Activated B cell treated with CpG ODN at 0.5 μM for 24 hours (primary cell): ENCODE measurements at regions not wholly inside any gene's neighbourhood (a gene's known extent, or its start where the extent isn't known, plus 50 kb on each side); places are given as distances from the start of the nearest gene placed in this dataset.

ENCODE experiments used
- ATAC-seq: fragments of 200-7000 bp; cut with Tn5 transposase; one replicate; pipeline ENCODE4 v1.10.0; 2021; ENCODE audit warnings: low read depth, mild to moderate bottlenecking, moderate library complexity
- CTCF ChIA-PET: fragments of 350-600 bp; sonication (Branson Sonifier 250); formaldehyde crosslinking; loops from one replicate; lab custom pipeline; 2021; ENCODE audit warnings: antibody characterized with exemption; lab: Charles Lee
- POLR2A ChIA-PET: fragments of 350-600 bp; sonication (Branson Sonifier 250); formaldehyde crosslinking; loops from one replicate; lab custom pipeline; 2021; ENCODE audit warnings: antibody characterized with exemption; lab: Charles Lee
- DNase-seq: peaks from one replicate; pipeline ENCODE4 v3.0.0; 2022
- H3K27ac Mint-ChIP-seq: one replicate; pipeline ENCODE4 v1.8.0; 2020; ENCODE audit warnings: mixed read lengths
- H3K27me3 Mint-ChIP-seq: one replicate; pipeline ENCODE4 v1.8.0; 2021; ENCODE audit warnings: mixed read lengths
- H3K36me3 Mint-ChIP-seq: one replicate; pipeline ENCODE4 v1.8.0; 2021; ENCODE audit warnings: low read depth, mixed read lengths
- H3K4me1 Mint-ChIP-seq: one replicate; pipeline ENCODE4 v1.8.0; 2021; ENCODE audit warnings: mixed read lengths
- H3K4me3 Mint-ChIP-seq: one replicate; pipeline ENCODE4 v1.8.0; 2020; ENCODE audit warnings: mild to moderate bottlenecking, mixed read lengths
- H3K9me3 Mint-ChIP-seq: one replicate; pipeline ENCODE4 v1.8.0; 2020; ENCODE audit warnings: mixed read lengths
- CTCF ChIP-seq: fragments of 200-600 bp; IDR thresholded peaks from one replicate; pipeline ENCODE4 v1.8.0; 2022; ENCODE audit warnings: antibody characterized with exemption, mild to moderate bottlenecking
- intact Hi-C: fragments of 100-400 bp; cut with micrococcal nuclease; formaldehyde crosslinking; loops from one replicate; pipeline ENCODE4 v1.15.1; 2024

- intact Hi-C loops = no loop called here
- POLR2A ChIA-PET = no interaction called here
- Mint-ChIP-seq H3K4me1 (no peaks in the 10 kb centered on the region), H3K9me3 (no peaks in the 10 kb centered on the region), H3K27ac (no peak overlapping the region), H3K4me3 (no peak overlapping the region), H3K27me3 (no peaks in the 10 kb centered on the region), H3K36me3 (no peaks in the 10 kb centered on the region)
- no peak for DNase-seq
- CTCF ChIA-PET = no interaction called here
- no peak for TF ChIP-seq CTCF
- ATAC-seq = no peak
Observed at GRCh38 chr18:22278798-22279197, 109.4 kb downstream of the GATA6 start.

- Mint-ChIP-seq H3K27ac (no peak overlapping the region), H3K4me3 (no peak overlapping the region), H3K36me3 (no peaks in the 10 kb centered on the region), H3K9me3 (no peaks in the 10 kb centered on the region), H3K4me1 (no peaks in the 10 kb centered on the region), H3K27me3 (no peaks in the 10 kb centered on the region)
- intact Hi-C loops = no loop called here
- DNase-seq (no peak), ATAC-seq (no peak)
- no peak for TF ChIP-seq CTCF
- ChIA-PET CTCF (no interaction called here), POLR2A (no interaction called here)
Observed at GRCh38 chr18:22277758-22278157, 108.4 kb downstream of the GATA6 start.

- Mint-ChIP-seq H3K27me3 (no peaks in the 10 kb centered on the region), H3K36me3 (no peaks in the 10 kb centered on the region), H3K4me1 (no peaks in the 10 kb centered on the region), H3K9me3 (no peaks in the 10 kb centered on the region), H3K4me3 (no peak overlapping the region), H3K27ac (no peak overlapping the region)
- no peak for TF ChIP-seq CTCF
- no peak for DNase-seq
- no peak for ATAC-seq
- ChIA-PET POLR2A (no interaction called here), CTCF (no interaction called here)
- intact Hi-C loops = no loop called here
Observed at GRCh38 chr18:22276334-22276713, 106.9 kb downstream of the GATA6 start.

GRCh38 chr18:22275706-22276333, 106.4 kb downstream of the GATA6 start:
- H3K9me3 Mint-ChIP-seq = no peaks in the 10 kb centered on the region
- CTCF ChIA-PET = no interaction called here
- no peak overlapping the region for H3K4me3 Mint-ChIP-seq
- no peaks in the 10 kb centered on the region for H3K27me3 Mint-ChIP-seq
- DNase-seq (no peak), ATAC-seq (no peak)
- H3K27ac Mint-ChIP-seq = no peak overlapping the region
- intact Hi-C loops = no loop called here
- no peaks in the 10 kb centered on the region for H3K4me1 Mint-ChIP-seq
- no peaks in the 10 kb centered on the region for H3K36me3 Mint-ChIP-seq
- POLR2A ChIA-PET = no interaction called here
- no peak for TF ChIP-seq CTCF

- POLR2A ChIA-PET = no interaction called here
- TF ChIP-seq CTCF = no peak
- Mint-ChIP-seq H3K4me1 (no peaks in the 10 kb centered on the region), H3K4me3 (no peak overlapping the region), H3K36me3 (no peaks in the 10 kb centered on the region), H3K9me3 (no peaks in the 10 kb centered on the region), H3K27me3 (no peaks in the 10 kb centered on the region), H3K27ac (no peak overlapping the region)
- intact Hi-C loops = no loop called here
- CTCF ChIA-PET = no interaction called here
- DNase-seq (no peak), ATAC-seq (no peak)
Observed at GRCh38 chr18:22273101-22274039, 104.0 kb downstream of the GATA6 start.
